ENCODE measurements at regions not wholly inside any gene's neighbourhood (a gene's known extent, or its start where the extent isn't known, plus 50 kb on each side); places are given as distances from the start of the nearest gene placed in this dataset.

DNA sequence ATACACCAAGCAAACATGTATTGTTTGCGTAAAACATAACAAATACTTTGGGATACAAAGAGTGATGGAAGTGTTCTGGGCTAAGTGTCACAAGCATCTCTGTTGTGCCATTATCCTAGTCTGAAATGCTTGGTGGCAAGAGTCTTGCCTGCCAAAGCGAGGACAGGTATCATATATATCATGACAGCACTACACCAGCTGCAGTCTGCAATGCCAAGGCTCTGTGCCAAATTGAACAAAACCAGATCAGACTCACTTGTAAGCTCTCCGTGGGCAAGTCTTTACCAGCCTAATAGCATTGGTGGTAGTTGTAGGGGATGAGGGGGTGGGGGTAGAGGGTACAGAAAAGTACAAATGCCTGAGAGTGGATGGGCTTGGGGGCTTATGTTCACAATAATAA lies 119.2 kb downstream of the RWDD3 start:
- TF ChIP-seq, protein P1, sequence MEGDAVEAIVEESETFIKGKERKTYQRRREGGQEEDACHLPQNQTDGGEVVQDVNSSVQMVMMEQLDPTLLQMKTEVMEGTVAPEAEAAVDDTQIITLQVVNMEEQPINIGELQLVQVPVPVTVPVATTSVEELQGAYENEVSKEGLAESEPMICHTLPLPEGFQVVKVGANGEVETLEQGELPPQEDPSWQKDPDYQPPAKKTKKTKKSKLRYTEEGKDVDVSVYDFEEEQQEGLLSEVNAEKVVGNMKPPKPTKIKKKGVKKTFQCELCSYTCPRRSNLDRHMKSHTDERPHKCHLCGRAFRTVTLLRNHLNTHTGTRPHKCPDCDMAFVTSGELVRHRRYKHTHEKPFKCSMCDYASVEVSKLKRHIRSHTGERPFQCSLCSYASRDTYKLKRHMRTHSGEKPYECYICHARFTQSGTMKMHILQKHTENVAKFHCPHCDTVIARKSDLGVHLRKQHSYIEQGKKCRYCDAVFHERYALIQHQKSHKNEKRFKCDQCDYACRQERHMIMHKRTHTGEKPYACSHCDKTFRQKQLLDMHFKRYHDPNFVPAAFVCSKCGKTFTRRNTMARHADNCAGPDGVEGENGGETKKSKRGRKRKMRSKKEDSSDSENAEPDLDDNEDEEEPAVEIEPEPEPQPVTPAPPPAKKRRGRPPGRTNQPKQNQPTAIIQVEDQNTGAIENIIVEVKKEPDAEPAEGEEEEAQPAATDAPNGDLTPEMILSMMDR (IDR thresholded peaks at IDR 0.05) = no peak
- no peaks in the 10 kb centered on the region for H3K36me3 Mint-ChIP-seq (ENCODE audit: low read depth)
- no peaks in the 10 kb centered on the region; the same call in 1 of the 2 replicates for H3K27me3 Mint-ChIP-seq (ENCODE audit: insufficient read depth)
- no peak overlapping the region for H3K27ac Mint-ChIP-seq
- H3K4me1 Mint-ChIP-seq (ENCODE audit: low read depth) = no peaks in the 10 kb centered on the region
- no peak overlapping the region for H3K4me3 Mint-ChIP-seq
- no peak for DNase-seq
- H3K9me3 Mint-ChIP-seq = peaks cover 19% of the 10 kb centered on the region

GRCh38 chr1:95364546-95364945 lies 130.5 kb downstream of the RWDD3 start:
- Mint-ChIP-seq H3K4me1 (ENCODE audit: low read depth) (no peaks in the 10 kb centered on the region), H3K9me3 (peaks cover 14% of the 10 kb centered on the region; the same call in 1 of the 2 replicates), H3K27me3 (ENCODE audit: insufficient read depth) (no peaks in the 10 kb centered on the region), H3K4me3 (no peak overlapping the region), H3K27ac (no peak overlapping the region), H3K36me3 (ENCODE audit: low read depth) (no peaks in the 10 kb centered on the region)
- DNase-seq = no peak
- TF ChIP-seq, protein P1 (IDR thresholded peaks at IDR 0.05) = no peak

GRCh38 chr1:95366498-95366897 lies 132.5 kb downstream of the RWDD3 start:
- no peak overlapping the region for H3K4me3 Mint-ChIP-seq
- H3K4me1 Mint-ChIP-seq (ENCODE audit: low read depth) = no peaks in the 10 kb centered on the region
- H3K36me3 Mint-ChIP-seq (ENCODE audit: low read depth) = no peaks in the 10 kb centered on the region
- TF ChIP-seq, protein P1 (IDR thresholded peaks at IDR 0.05) = no peak
- DNase-seq = no peak
- H3K9me3 Mint-ChIP-seq = peaks cover 22% of the 10 kb centered on the region; the same call in 1 of the 2 replicates
- no peaks in the 10 kb centered on the region for H3K27me3 Mint-ChIP-seq (ENCODE audit: insufficient read depth)
- H3K27ac Mint-ChIP-seq = no peak overlapping the region

- TF ChIP-seq, protein P1 (IDR thresholded peaks at IDR 0.05) = no peak
- H3K27ac Mint-ChIP-seq = no peak overlapping the region
- H3K9me3 Mint-ChIP-seq = peaks cover 15% of the 10 kb centered on the region; the same call in 1 of the 2 replicates
- no peaks in the 10 kb centered on the region for H3K27me3 Mint-ChIP-seq (ENCODE audit: insufficient read depth)
- H3K4me1 Mint-ChIP-seq (ENCODE audit: low read depth) = no peaks in the 10 kb centered on the region
- no peak overlapping the region for H3K4me3 Mint-ChIP-seq
- no peaks in the 10 kb centered on the region for H3K36me3 Mint-ChIP-seq (ENCODE audit: low read depth)
- no peak for DNase-seq
Measured at GRCh38 chr1:95368178-95368577, 134.2 kb downstream of the RWDD3 start.

DNA sequence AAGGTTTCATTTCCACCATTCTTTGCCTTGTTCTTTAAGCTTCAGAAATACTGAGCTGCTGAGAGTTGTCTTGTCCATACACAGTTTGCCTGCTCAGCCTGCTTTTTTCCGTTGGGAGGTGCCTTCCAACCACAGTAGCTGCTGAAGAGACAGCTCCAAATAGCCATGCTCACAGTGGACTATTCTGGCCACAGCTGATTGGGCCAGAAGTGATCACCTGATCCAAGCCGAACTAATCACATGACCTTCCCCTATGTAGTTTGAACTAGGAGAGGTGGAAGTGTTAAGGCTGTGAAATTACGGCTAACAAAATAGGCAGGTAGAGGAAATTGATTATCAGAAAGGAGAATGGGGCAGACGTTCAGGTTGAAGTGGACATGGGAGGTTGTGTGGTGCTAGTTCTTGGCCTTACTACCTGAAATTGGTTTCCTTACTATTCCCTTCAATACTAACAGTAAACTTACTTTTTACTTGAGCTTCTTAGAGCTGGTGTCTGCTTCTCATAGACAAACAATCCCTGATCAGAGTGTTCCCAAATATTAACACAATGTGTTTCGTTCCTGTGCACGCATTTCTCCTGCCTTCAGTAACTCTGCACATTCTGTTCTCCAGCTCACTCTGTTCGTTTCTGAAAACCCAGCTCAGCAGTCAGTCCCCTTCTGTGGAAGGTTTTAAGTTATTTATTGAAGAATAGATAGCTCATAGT lies 136.1 kb downstream of the RWDD3 start:
- H3K4me3 Mint-ChIP-seq = no peak overlapping the region

More for the DNA sequence above, 136.1 kb downstream of the RWDD3 start:
- TF ChIP-seq, protein P1 (IDR thresholded peaks at IDR 0.05) = no peak
- no peaks in the 10 kb centered on the region; the same call in 1 of the 2 replicates for H3K27me3 Mint-ChIP-seq (ENCODE audit: insufficient read depth)
- H3K27ac Mint-ChIP-seq = no peak overlapping the region
- no peaks in the 10 kb centered on the region for H3K36me3 Mint-ChIP-seq (ENCODE audit: low read depth)
- peaks cover 23% of the 10 kb centered on the region for H3K9me3 Mint-ChIP-seq
- DNase-seq = no peak
- H3K4me1 Mint-ChIP-seq (ENCODE audit: low read depth) = no peaks in the 10 kb centered on the region
